Lung (tissue), 11 donors: ENCODE measurements at regions not wholly inside any gene's neighbourhood (a gene's known extent, or its start where the extent isn't known, plus 50 kb on each side); places are given as distances from the start of the nearest gene placed in this dataset.
"Not testable (repeated sequence)": the region's sequence is repeated elsewhere in the genome, so short reads cannot be mapped to it uniquely, and the experiment has no call there.

ENCODE experiments used
- ATAC-seq: fragments of 200-7000 bp; cut with Tn5 transposase; one replicate; pipeline ENCODE4 v1.9.1; 2020; ENCODE audit warnings: moderate number of reproducible peaks; ENCODE audit not compliant: insufficient read depth, low FRiP score
- DNase-seq, 3 donors: peaks; one replicate each; pipeline ENCODE4 v3.0.0-alpha.2; 2013 to 2017
- H3K27ac ChIP-seq, 2 donors: one replicate each; pipeline ENCODE4 v1.5.1; 2013; ENCODE audit warnings: mild to moderate bottlenecking in 2 of 2, moderate library complexity in 2 of 2, control low read depth in 1 of 2, inconsistent platforms in 1 of 2, low read depth in 1 of 2, low read length in 1 of 2
- H3K27me3 ChIP-seq, 3 donors: one replicate each; pipeline ENCODE4 v1.5.1; 2013; ENCODE audit warnings: low read length in 2 of 3; ENCODE audit not compliant: control insufficient read depth in 3 of 3, insufficient read depth in 3 of 3
- H3K36me3 ChIP-seq, 4 donors: one replicate each; pipeline ENCODE4 v1.5.1; 2013; ENCODE audit warnings: low read length in 4 of 4, mild to moderate bottlenecking in 1 of 4, moderate library complexity in 1 of 4; ENCODE audit not compliant: control insufficient read depth in 4 of 4, insufficient read depth in 4 of 4
- H3K4me1 ChIP-seq, 5 donors: one replicate each; pipeline ENCODE4 v1.5.1; 2013; ENCODE audit warnings: low read length in 5 of 5, mild to moderate bottlenecking in 2 of 5, moderate library complexity in 1 of 5; ENCODE audit not compliant: control insufficient read depth in 5 of 5, insufficient read depth in 5 of 5
- H3K4me3 ChIP-seq: one replicate; pipeline ENCODE4 v1.5.1; 2013; ENCODE audit warnings: mild to moderate bottlenecking, control low read depth, moderate library complexity
- H3K9ac ChIP-seq, 2 donors: one replicate each; pipeline ENCODE4 v1.5.1; 2013; ENCODE audit warnings: low read length in 2 of 2, control low read depth in 1 of 2; ENCODE audit not compliant: insufficient read depth in 1 of 2
- H3K9me3 ChIP-seq, 4 donors: one replicate each; pipeline ENCODE4 v1.5.1; 2013; ENCODE audit warnings: low read length in 3 of 4, mild to moderate bottlenecking in 1 of 4, moderate library complexity in 1 of 4; ENCODE audit not compliant: control insufficient read depth in 4 of 4, insufficient read depth in 3 of 4
- CTCF ChIP-seq: IDR thresholded peaks from 2 replicates; pipeline ENCODE4 v1.5.1; 2012; ENCODE audit warnings: mild to moderate bottlenecking; ENCODE audit errors: control extremely low read depth, extremely low read depth
- WGBS, 2 donors: extraction: QIAGEN DNeasy Blood & Tissue Kit; methylation state at CpG; one replicate each; pipeline ENCODE4 v1.1.7; 2013; 5-methylcytosine and 5-hydroxymethylcytosine counted together
- donor health status: control.
- donor health status: control.
- donor health status: Bipolar disorder and iron deficiency.
- donor health status: healthy.
- donor health status: DM: yes; HTN: yes; CAD: no.

- Histone ChIP-seq H3K27ac (no peak overlapping the region), H3K36me3 (no peaks in the 10 kb centered on the region), H3K4me3 (no peak overlapping the region), H3K9me3 (peaks cover 0 to 7% (median 2%) of the 10 kb centered on the region in 4 donors), H3K4me1 (peaks cover 0 to 12% (median 4%) of the 10 kb centered on the region in 5 donors), H3K27me3 (no peaks in the 10 kb centered on the region), H3K9ac (no peak overlapping the region)
- ATAC-seq (no peak), DNase-seq (no peak)
- TF ChIP-seq CTCF: no peak
- 40 to 45% methylated on average over 3 of the region's 3 CpGs for WGBS, 2 donors
Observed at GRCh38 chr16:88309908-88310265, 72.9 kb upstream of the ZNF469 start.

GRCh38 chr16:88310796-88311605 lies 71.8 kb upstream of the ZNF469 start:
- ATAC-seq: no peak
- Histone ChIP-seq H3K9ac (no peak overlapping the region), H3K4me1 (peaks cover 0 to 5% (median 0%) of the 10 kb centered on the region in 5 donors), H3K36me3 (no peaks in the 10 kb centered on the region), H3K27ac (no peak overlapping the region), H3K9me3 (peaks cover 0 to 3% (median 2%) of the 10 kb centered on the region in 4 donors), H3K4me3 (no peak overlapping the region), H3K27me3 (no peaks in the 10 kb centered on the region)
- DNase-seq: no peak
- 89 to 96% methylated on average over 14 of the region's 14 CpGs for WGBS, 2 donors
- no peak for TF ChIP-seq CTCF

GRCh38 chr16:88311860-88312259 lies 70.9 kb upstream of the ZNF469 start:
- not testable (repeated sequence) for ATAC-seq, H3K9ac ChIP-seq, H3K27me3 ChIP-seq, H3K9me3 ChIP-seq, H3K4me3 ChIP-seq, H3K27ac ChIP-seq, H3K4me1 ChIP-seq, DNase-seq, H3K36me3 ChIP-seq

GRCh38 chr16:88312732-88313131 lies 70.0 kb upstream of the ZNF469 start:
- no peak overlapping the region for H3K4me3 ChIP-seq
- DNase-seq (no peak), ATAC-seq (no peak)
- WGBS, 2 donors: 83 to 90% methylated on average over 10 of the region's 10 CpGs
- no peaks in the 10 kb centered on the region for H3K4me1 ChIP-seq
- TF ChIP-seq CTCF: no peak
- H3K9me3 ChIP-seq: peaks cover 0 to 3% (median 2%) of the 10 kb centered on the region in 4 donors
- no peaks in the 10 kb centered on the region for H3K27me3 ChIP-seq
- no peak overlapping the region for H3K27ac ChIP-seq
- H3K9ac ChIP-seq: no peak overlapping the region
- no peaks in the 10 kb centered on the region for H3K36me3 ChIP-seq
